ENCODE measurements at regions not wholly inside any gene's neighbourhood (a gene's known extent, or its start where the extent isn't known, plus 50 kb on each side); places are given as distances from the start of the nearest gene placed in this dataset.

DNA sequence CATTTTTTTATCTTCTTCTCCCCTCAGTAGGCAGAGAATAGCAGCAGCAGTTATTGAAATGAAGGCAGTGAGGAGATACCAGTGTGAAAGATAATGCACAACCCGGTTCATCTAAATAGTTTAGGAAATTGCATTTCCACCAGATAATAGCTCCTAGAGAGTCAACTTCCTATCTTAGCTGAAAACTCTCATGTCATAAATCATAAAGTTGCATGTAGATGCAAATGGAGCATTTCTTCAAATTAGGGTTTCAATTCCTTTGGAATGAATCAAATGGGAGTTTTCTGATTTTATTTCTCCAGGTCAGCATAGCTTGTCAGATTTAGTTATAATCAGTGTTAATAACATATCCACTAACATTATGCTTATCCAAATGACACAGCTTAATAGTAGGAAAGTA is 335.3 kb downstream of the CNTNAP4 start:
- H3K4me1 ChIP-seq (ENCODE audit: insufficient read depth): no peaks in the 10 kb centered on the region
- no peak overlapping the region for H3K4me3 ChIP-seq
- H3K27me3 ChIP-seq: no peaks in the 10 kb centered on the region
- no peaks in the 10 kb centered on the region for H3K79me2 ChIP-seq
- WGBS (ENCODE audit: low lambda C conversion rate, missing lambda C conversion rate): 65% methylated on average over 1 of the region's 1 CpG
- H3K27ac ChIP-seq: no peak overlapping the region
- no peak for DNase-seq (ENCODE audit: low spot score)
- H3K9me2 ChIP-seq (replicated peaks; ENCODE audit: insufficient read depth): no peaks in the 10 kb centered on the region
- no peak overlapping the region for H3K4me2 ChIP-seq
- no peaks in the 10 kb centered on the region for H3K36me3 ChIP-seq (replicated peaks; ENCODE audit: insufficient read depth, low read depth)
- H2AFZ ChIP-seq: no peak overlapping the region
- TF ChIP-seq, protein P1, sequence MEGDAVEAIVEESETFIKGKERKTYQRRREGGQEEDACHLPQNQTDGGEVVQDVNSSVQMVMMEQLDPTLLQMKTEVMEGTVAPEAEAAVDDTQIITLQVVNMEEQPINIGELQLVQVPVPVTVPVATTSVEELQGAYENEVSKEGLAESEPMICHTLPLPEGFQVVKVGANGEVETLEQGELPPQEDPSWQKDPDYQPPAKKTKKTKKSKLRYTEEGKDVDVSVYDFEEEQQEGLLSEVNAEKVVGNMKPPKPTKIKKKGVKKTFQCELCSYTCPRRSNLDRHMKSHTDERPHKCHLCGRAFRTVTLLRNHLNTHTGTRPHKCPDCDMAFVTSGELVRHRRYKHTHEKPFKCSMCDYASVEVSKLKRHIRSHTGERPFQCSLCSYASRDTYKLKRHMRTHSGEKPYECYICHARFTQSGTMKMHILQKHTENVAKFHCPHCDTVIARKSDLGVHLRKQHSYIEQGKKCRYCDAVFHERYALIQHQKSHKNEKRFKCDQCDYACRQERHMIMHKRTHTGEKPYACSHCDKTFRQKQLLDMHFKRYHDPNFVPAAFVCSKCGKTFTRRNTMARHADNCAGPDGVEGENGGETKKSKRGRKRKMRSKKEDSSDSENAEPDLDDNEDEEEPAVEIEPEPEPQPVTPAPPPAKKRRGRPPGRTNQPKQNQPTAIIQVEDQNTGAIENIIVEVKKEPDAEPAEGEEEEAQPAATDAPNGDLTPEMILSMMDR (IDR thresholded peaks at IDR 0.05; ENCODE audit: poor library complexity): no peak
- TF ChIP-seq EZH2phosphoT487 (IDR thresholded peaks at IDR 0.05; ENCODE audit: low read depth, severe bottlenecking, unreplicated experiment) (no peak), EZH2 (IDR thresholded peaks at IDR 0.05; ENCODE audit: borderline replicate concordance) (no peak)
- no peaks in the 10 kb centered on the region for H4K20me1 ChIP-seq (ENCODE audit: insufficient read depth, poor library complexity, severe bottlenecking)
- H3K9me3 ChIP-seq (ENCODE audit: low read depth): no peaks in the 10 kb centered on the region

DNA sequence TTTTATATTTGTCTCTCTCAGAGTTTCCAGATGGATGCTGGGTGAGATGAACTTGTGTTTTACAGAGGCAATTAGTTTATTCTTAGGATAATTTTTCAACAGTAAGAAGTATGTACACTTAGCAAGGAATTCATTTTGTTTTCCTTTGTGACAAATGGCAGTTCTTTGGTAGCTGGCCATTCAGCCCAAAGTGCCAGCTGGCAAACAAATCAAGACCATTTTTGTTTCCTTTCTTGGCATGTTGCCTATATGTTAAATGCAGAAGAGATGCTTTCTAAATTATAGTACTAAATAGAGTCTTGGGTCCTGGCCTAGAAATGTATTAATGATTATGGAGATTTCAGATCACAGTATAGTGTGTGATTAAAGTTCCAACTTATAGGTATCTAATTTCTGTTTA is 337.1 kb downstream of the CNTNAP4 start:
- H3K27ac ChIP-seq: no peak overlapping the region
- H3K9me3 ChIP-seq (ENCODE audit: low read depth): no peaks in the 10 kb centered on the region
- H4K20me1 ChIP-seq (ENCODE audit: insufficient read depth, poor library complexity, severe bottlenecking): no peaks in the 10 kb centered on the region
- H3K4me2 ChIP-seq: no peak overlapping the region
- H3K9me2 ChIP-seq (replicated peaks; ENCODE audit: insufficient read depth): no peaks in the 10 kb centered on the region
- no peak overlapping the region for H2AFZ ChIP-seq
- H3K79me2 ChIP-seq: no peaks in the 10 kb centered on the region
- TF ChIP-seq, protein P1 (IDR thresholded peaks at IDR 0.05; ENCODE audit: poor library complexity): no peak
- TF ChIP-seq EZH2 (IDR thresholded peaks at IDR 0.05; ENCODE audit: borderline replicate concordance): no peak
- no peak for TF ChIP-seq EZH2phosphoT487 (IDR thresholded peaks at IDR 0.05; ENCODE audit: low read depth, severe bottlenecking, unreplicated experiment)
- DNase-seq (ENCODE audit: low spot score): no peak
- no peaks in the 10 kb centered on the region for H3K4me1 ChIP-seq (ENCODE audit: insufficient read depth)
- H3K27me3 ChIP-seq: no peaks in the 10 kb centered on the region
- H3K36me3 ChIP-seq (replicated peaks; ENCODE audit: insufficient read depth, low read depth): no peaks in the 10 kb centered on the region
- H3K4me3 ChIP-seq: no peak overlapping the region

DNA sequence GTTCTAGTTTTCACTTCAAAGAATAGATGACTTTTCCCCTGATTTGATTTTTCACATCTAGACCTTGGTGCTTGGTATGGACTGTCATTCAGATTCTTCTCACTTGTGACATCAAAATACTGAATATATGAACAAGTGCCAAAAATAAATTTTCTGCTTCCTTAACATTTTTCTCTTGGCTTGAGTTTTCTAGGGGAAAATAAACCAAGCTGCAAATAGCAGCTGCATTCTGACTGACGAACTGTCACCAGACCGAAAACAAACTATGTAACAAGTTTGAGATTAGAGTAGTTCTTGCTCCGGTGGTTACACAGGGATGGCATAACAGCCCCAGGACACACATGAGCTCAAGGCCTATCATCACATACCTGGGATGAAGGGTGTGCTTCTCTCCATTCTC is 345.7 kb downstream of the CNTNAP4 start:
- Histone ChIP-seq H3K4me1 (ENCODE audit: insufficient read depth) (no peaks in the 10 kb centered on the region), H3K36me3 (replicated peaks; ENCODE audit: insufficient read depth, low read depth) (no peaks in the 10 kb centered on the region), H4K20me1 (ENCODE audit: insufficient read depth, poor library complexity, severe bottlenecking) (no peaks in the 10 kb centered on the region), H3K9me3 (ENCODE audit: low read depth) (no peaks in the 10 kb centered on the region), H3K9me2 (replicated peaks; ENCODE audit: insufficient read depth) (no peaks in the 10 kb centered on the region), H2AFZ (no peak overlapping the region), H3K79me2 (no peaks in the 10 kb centered on the region), H3K4me2 (no peak overlapping the region), H3K4me3 (no peak overlapping the region), H3K27me3 (no peaks in the 10 kb centered on the region), H3K27ac (no peak overlapping the region)
- DNase-seq (ENCODE audit: low spot score): no peak
- TF ChIP-seq EZH2phosphoT487 (IDR thresholded peaks at IDR 0.05; ENCODE audit: low read depth, severe bottlenecking, unreplicated experiment): no peak
- TF ChIP-seq EZH2 (IDR thresholded peaks at IDR 0.05; ENCODE audit: borderline replicate concordance): no peak
- WGBS (ENCODE audit: low lambda C conversion rate, missing lambda C conversion rate): 82% methylated on average over 3 of the region's 3 CpGs

DNA sequence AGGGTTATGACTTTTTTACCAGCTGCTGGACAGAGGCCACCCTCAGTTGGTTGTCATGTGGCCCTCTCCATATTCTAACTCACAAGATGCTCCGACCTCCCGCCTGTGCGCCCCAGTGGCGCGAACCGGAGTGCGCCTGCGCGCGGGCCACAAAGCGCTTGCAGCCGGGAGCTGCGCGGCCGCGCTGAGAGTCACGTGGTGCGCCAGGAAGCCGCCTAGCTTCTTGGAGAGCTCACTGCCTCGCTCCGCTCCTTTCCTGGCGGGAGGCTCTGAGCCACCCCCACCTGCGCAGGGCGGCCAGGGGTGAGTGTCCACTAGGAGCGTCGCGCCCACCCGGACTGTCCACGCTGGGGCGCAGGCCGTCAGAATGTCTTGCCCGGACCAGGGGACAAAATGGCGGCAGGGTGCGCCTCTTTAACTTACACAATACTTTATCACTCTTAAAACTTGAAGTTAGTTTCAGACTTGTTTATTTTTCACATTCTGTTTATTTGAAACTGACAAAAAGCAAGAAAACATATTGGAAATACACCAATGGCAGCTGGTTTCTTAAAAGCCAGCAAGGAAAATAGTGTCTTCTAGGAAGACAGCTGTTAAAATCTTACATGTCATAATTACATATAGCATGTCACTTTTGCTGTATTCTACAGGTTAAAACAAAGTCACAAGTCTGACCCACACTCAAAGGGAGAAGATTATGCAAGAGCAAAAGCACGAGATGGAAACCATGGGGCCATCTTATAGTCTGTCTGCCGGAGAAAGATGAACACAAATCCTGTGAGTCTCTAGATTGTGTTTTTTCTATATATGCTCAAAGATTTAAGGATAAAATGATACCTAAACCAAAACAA is 357.9 kb downstream of the CNTNAP4 start:
- Histone ChIP-seq H3K79me2 (no peaks in the 10 kb centered on the region), H4K20me1 (ENCODE audit: insufficient read depth, poor library complexity, severe bottlenecking) (no peaks in the 10 kb centered on the region), H3K9me2 (replicated peaks; ENCODE audit: insufficient read depth) (no peaks in the 10 kb centered on the region), H3K36me3 (replicated peaks; ENCODE audit: insufficient read depth, low read depth) (no peaks in the 10 kb centered on the region), H3K27me3 (no peaks in the 10 kb centered on the region), H3K27ac (no peak overlapping the region), H3K4me1 (ENCODE audit: insufficient read depth) (no peaks in the 10 kb centered on the region), H3K4me3 (no peak overlapping the region), H2AFZ (no peak overlapping the region), H3K9me3 (ENCODE audit: low read depth) (no peaks in the 10 kb centered on the region), H3K4me2 (no peak overlapping the region)
- DNase-seq (ENCODE audit: low spot score): no peak
- WGBS (ENCODE audit: low lambda C conversion rate, missing lambda C conversion rate): 98% methylated on average over 36 of the region's 36 CpGs
- TF ChIP-seq EZH2phosphoT487 (IDR thresholded peaks at IDR 0.05; ENCODE audit: low read depth, severe bottlenecking, unreplicated experiment) (no peak), EZH2 (IDR thresholded peaks at IDR 0.05; ENCODE audit: borderline replicate concordance) (no peak)
- TF ChIP-seq, protein P1 (IDR thresholded peaks at IDR 0.05; ENCODE audit: poor library complexity): no peak

Data from hepatocyte (in vitro differentiated cells).